Endothelial cell of umbilical vein (primary cell): ENCODE measurements at regions not wholly inside any gene's neighbourhood (a gene's known extent, or its start where the extent isn't known, plus 50 kb on each side); places are given as distances from the start of the nearest gene placed in this dataset.
A peak's percentile ranks its signal among the peaks of the same experiment; 100 is the strongest.

Experiments
- BruUV-seq: library from RNA; stranded (reverse); fragments of 400-500 nt; replicated peaks from 2 replicates; lab custom pipeline; 2021; lab: Mats Ljungman, UMichigan
- CTCF ChIA-PET: fragments of 300-600, 350-600 bp; sonication (Branson Sonifier 250); formaldehyde crosslinking; loops from one replicate; lab custom pipeline; 2021; ENCODE audit warnings: antibody characterized with exemption, inconsistent platforms; lab: Charles Lee
- POLR2A ChIA-PET: fragments of 300-600, 350-600 bp; sonication (Branson Sonifier 250); formaldehyde crosslinking; loops from one replicate; lab custom pipeline; 2021; ENCODE audit warnings: antibody characterized with exemption, inconsistent platforms; lab: Charles Lee
- DNase-seq: peaks from one replicate; pipeline ENCODE4 v3.0.0-alpha.2; 2011; ENCODE audit warnings: low read depth, low spot score
- FAIRE-seq: peaks from 2 replicates; lab custom pipeline; 2011; peaks lifted over from hg19 to GRCh38; lab: Jason Lieb, UNC
- H2AFZ ChIP-seq: 2 replicates; pipeline ENCODE4 v1.6.0; 2012; ENCODE audit warnings: low read depth, low read length, control low read depth, inconsistent platforms
- H3K27ac ChIP-seq: 2 replicates; pipeline ENCODE4 v1.5.1; 2011; ENCODE audit warnings: low read depth, mild to moderate bottlenecking, control low read depth, low read length, moderate library complexity; ENCODE audit not compliant: insufficient read depth
- H3K27me3 ChIP-seq, 2 experiments: 2 replicates each; pipeline versions ENCODE4 v1.6.0 to v1.6.1; 2011; ENCODE audit warnings: low read length in 2 of 2, mixed read lengths in 1 of 2; ENCODE audit not compliant: control insufficient read depth in 2 of 2, insufficient read depth in 2 of 2
- H3K36me3 ChIP-seq, 2 experiments: 2 replicates in 1 of 2; 3 replicates in 1 of 2; pipeline ENCODE4 v1.5.1; 2011; ENCODE audit warnings: low read length in 2 of 2, mild to moderate bottlenecking in 1 of 2, moderate library complexity in 1 of 2; ENCODE audit not compliant: control insufficient read depth in 2 of 2, insufficient read depth in 2 of 2; ENCODE audit errors: extremely low read depth in 1 of 2
- H3K4me1 ChIP-seq: 3 replicates; pipeline ENCODE4 v1.5.1; 2011; ENCODE audit warnings: mild to moderate bottlenecking, low read length; ENCODE audit not compliant: control insufficient read depth, insufficient read depth; ENCODE audit errors: extremely low read depth
- H3K4me2 ChIP-seq: 2 replicates; pipeline ENCODE4 v1.6.1; 2011; ENCODE audit warnings: low read length, control low read depth, mixed read lengths; ENCODE audit not compliant: insufficient read depth
- H3K4me3 ChIP-seq, 3 experiments: fragments of 200-600 bp in 1 of 3; sonication (generic), shearing (Covaris generic) in 1 of 3; replicated peaks in 1 of 3; 2 replicates each; pipeline ENCODE4 v1.5.1; 2011 to 2016; ENCODE audit warnings: control low read depth in 3 of 3, low read length in 3 of 3, mild to moderate bottlenecking in 2 of 3, inconsistent platforms in 1 of 3, low read depth in 1 of 3, moderate library complexity in 1 of 3; ENCODE audit not compliant: insufficient read depth in 1 of 3
- H3K79me2 ChIP-seq: 2 replicates; pipeline ENCODE4 v1.6.0; 2012; ENCODE audit warnings: low read length, inconsistent platforms; ENCODE audit not compliant: control insufficient read depth, insufficient read depth
- H3K9ac ChIP-seq: replicated peaks from 2 replicates; pipeline ENCODE3; 2011; ENCODE audit warnings: low read length, control low read depth; ENCODE audit not compliant: insufficient read depth; ENCODE audit errors: extremely low read depth
- H3K9me1 ChIP-seq: replicated peaks from 3 replicates; pipeline ENCODE4 v1.6.0; 2011; ENCODE audit warnings: mild to moderate bottlenecking, low read length; ENCODE audit not compliant: control insufficient read depth, insufficient read depth; ENCODE audit errors: extremely low read depth
- H3K9me3 ChIP-seq: replicated peaks from 2 replicates; pipeline ENCODE4 v1.5.1; 2012; ENCODE audit warnings: low read length, inconsistent platforms; ENCODE audit not compliant: control insufficient read depth, insufficient read depth
- H4K20me1 ChIP-seq: replicated peaks from 2 replicates; pipeline ENCODE3; 2011; ENCODE audit warnings: mild to moderate bottlenecking, low read length; ENCODE audit not compliant: control insufficient read depth, insufficient read depth; ENCODE audit errors: extremely low read depth
- EZH2 ChIP-seq: IDR thresholded peaks from 2 replicates; pipeline ENCODE4 v1.6.1; 2012; ENCODE audit warnings: borderline replicate concordance, low read depth, mild to moderate bottlenecking, moderate library complexity, low read length, inconsistent platforms; ENCODE audit not compliant: severe bottlenecking
- FOS ChIP-seq: IDR thresholded peaks from 2 replicates; pipeline ENCODE4 v1.6.1; 2011; ENCODE audit warnings: mild to moderate bottlenecking, low read length, moderate library complexity, borderline replicate concordance; ENCODE audit not compliant: insufficient read depth
- GATA2 ChIP-seq: IDR thresholded peaks from 2 replicates; pipeline ENCODE4 v1.7.0; 2011; ENCODE audit warnings: low read depth, mild to moderate bottlenecking, moderate library complexity, mixed read lengths, low read length; ENCODE audit not compliant: insufficient read length, insufficient read depth
- JUN ChIP-seq: IDR thresholded peaks from 2 replicates; pipeline ENCODE4 v1.6.1; 2011; ENCODE audit warnings: borderline replicate concordance, low read depth; ENCODE audit not compliant: insufficient read length, insufficient read depth
- MYC ChIP-seq: IDR thresholded peaks from one replicate; pipeline ENCODE4 v1.6.1; 2011; ENCODE audit warnings: mild to moderate bottlenecking, low read depth, low read length
- POLR2A ChIP-seq: IDR thresholded peaks from 2 replicates; pipeline ENCODE4 v1.6.1; 2012; ENCODE audit warnings: low read depth, mild to moderate bottlenecking, control low read depth, low read length
- POLR2AphosphoS5 ChIP-seq: IDR thresholded peaks from 2 replicates; pipeline ENCODE4 v1.6.1; 2012; ENCODE audit warnings: low read depth, mild to moderate bottlenecking, control low read depth, low read length, moderate library complexity; ENCODE audit not compliant: insufficient read depth
- dilution Hi-C: fragments of 300-500 bp; cut with MboI; formaldehyde crosslinking; loops from one replicate; pipeline ENCODE4 v1.15.0; 2019; ENCODE audit warnings: low sequenced_read_pairs; ENCODE audit not compliant: extremely low pct_ligation_motif_present
- intact Hi-C: fragments of 100-400 bp; cut with micrococcal nuclease; formaldehyde crosslinking; loops from one replicate; pipeline ENCODE4 v1.10.0; 2022
- TF ChIP-seq, protein P1 (sequence below): IDR thresholded peaks from 2 replicates; pipeline ENCODE4 v1.6.1; 2011; ENCODE audit not compliant: insufficient read depth, insufficient read length
- TF ChIP-seq, protein P2 (sequence below), 2 donors: IDR thresholded peaks; 1 replicate in 1 of 2; 2 replicates in 1 of 2; pipeline ENCODE4 v1.5.1; 2011; ENCODE audit warnings: low read length in 2 of 2, mild to moderate bottlenecking in 2 of 2, moderate library complexity in 2 of 2, control low read depth in 1 of 2, inconsistent platforms in 1 of 2, low read depth in 1 of 2; ENCODE audit not compliant: insufficient read depth in 1 of 2; ENCODE audit errors: extremely low read depth in 1 of 2

DNA sequence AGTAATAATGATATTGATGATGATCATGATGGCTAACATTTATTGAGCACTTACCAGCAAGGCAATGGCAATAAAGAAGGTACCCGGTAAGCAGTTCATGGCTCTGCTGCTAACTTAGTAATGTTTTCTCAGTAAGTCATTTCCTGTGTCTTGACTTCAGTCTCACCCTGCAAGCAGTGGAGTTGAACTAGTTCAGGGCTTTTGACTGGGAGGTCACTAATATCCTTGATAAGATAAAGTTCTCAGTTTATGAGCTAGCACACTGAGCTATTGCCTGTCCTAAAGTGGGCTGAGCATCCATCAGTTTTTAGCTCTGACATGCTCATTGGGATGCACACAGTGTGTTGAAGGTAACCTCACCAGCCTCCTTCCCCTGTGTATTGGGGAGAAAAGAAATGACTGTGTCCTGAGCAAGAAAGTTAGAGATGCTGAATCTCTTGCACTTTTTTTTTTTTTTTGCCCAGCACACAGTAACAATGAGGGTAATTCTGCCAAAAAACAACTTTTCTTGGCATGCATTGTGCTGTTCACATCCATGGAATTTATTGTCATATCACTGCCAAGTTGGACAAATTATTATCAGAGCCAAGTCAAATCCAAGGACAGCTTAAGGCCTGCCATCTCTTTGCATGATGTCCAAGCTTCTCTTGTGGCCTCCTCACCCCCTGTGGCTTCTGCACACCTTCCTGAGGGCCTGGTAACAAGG lies 55.5 kb upstream of the GADD45A start:
- FAIRE-seq = peak; percentile 87
- Histone ChIP-seq H3K9me1 (no peaks in the 10 kb centered on the region), H4K20me1 (no peaks in the 10 kb centered on the region), H3K27me3 (no peaks in the 10 kb centered on the region), H3K79me2 (no peaks in the 10 kb centered on the region), H3K9ac (no peak overlapping the region), H3K9me3 (no peaks in the 10 kb centered on the region), H3K4me2 (peak overlapping the region; percentile 46), H3K36me3 (no peaks in the 10 kb centered on the region), H3K27ac (peak overlapping the region; percentile 44), H3K4me1 (peaks cover 56% of the 10 kb centered on the region), H3K4me3 (no peak overlapping the region), H2AFZ (no peak overlapping the region)
- ChIA-PET POLR2A (interaction anchor here (0.6 to 1.4 kb wide), 7 partner anchors 10 to 57 kb away, joined by 3 to 9 read pairs (median 3); partner anchors contain the start of gene GADD45A), CTCF (interaction anchor here (0.7 to 1.7 kb wide), 9 partner anchors 11 to 131 kb away, joined by 3 to 7 read pairs (median 4); no protein-coding TSS in a partner anchor)
- DNase-seq = peak; percentile 92
- intact Hi-C loops (loop anchor here (5.0 kb wide), 1 partner anchor 203 kb away; the partner anchor contains the start of gene GNG12), dilution Hi-C loops (no loop called here)
- no TSS peak for BruUV-seq
- TF ChIP-seq POLR2A (no peak), GATA2 (peak; percentile 91), MYC (no peak), EZH2 (no peak), JUN (peak; percentile 28), FOS (peak; percentile 21), POLR2AphosphoS5 (peak; percentile 72)
- TF ChIP-seq, protein P1, sequence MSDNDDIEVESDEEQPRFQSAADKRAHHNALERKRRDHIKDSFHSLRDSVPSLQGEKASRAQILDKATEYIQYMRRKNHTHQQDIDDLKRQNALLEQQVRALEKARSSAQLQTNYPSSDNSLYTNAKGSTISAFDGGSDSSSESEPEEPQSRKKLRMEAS = no peak
- TF ChIP-seq, protein P2, sequence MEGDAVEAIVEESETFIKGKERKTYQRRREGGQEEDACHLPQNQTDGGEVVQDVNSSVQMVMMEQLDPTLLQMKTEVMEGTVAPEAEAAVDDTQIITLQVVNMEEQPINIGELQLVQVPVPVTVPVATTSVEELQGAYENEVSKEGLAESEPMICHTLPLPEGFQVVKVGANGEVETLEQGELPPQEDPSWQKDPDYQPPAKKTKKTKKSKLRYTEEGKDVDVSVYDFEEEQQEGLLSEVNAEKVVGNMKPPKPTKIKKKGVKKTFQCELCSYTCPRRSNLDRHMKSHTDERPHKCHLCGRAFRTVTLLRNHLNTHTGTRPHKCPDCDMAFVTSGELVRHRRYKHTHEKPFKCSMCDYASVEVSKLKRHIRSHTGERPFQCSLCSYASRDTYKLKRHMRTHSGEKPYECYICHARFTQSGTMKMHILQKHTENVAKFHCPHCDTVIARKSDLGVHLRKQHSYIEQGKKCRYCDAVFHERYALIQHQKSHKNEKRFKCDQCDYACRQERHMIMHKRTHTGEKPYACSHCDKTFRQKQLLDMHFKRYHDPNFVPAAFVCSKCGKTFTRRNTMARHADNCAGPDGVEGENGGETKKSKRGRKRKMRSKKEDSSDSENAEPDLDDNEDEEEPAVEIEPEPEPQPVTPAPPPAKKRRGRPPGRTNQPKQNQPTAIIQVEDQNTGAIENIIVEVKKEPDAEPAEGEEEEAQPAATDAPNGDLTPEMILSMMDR (IDR thresholded peaks at IDR 0.05; ENCODE audit: extremely low read depth in 1 of 2, insufficient read depth in 1 of 2, low read depth in 1 of 2, low read length in 2 of 2) = no peak
